ENCODE measurements at regions not wholly inside any gene's neighbourhood (a gene's known extent, or its start where the extent isn't known, plus 50 kb on each side); places are given as distances from the start of the nearest gene placed in this dataset.

DNA sequence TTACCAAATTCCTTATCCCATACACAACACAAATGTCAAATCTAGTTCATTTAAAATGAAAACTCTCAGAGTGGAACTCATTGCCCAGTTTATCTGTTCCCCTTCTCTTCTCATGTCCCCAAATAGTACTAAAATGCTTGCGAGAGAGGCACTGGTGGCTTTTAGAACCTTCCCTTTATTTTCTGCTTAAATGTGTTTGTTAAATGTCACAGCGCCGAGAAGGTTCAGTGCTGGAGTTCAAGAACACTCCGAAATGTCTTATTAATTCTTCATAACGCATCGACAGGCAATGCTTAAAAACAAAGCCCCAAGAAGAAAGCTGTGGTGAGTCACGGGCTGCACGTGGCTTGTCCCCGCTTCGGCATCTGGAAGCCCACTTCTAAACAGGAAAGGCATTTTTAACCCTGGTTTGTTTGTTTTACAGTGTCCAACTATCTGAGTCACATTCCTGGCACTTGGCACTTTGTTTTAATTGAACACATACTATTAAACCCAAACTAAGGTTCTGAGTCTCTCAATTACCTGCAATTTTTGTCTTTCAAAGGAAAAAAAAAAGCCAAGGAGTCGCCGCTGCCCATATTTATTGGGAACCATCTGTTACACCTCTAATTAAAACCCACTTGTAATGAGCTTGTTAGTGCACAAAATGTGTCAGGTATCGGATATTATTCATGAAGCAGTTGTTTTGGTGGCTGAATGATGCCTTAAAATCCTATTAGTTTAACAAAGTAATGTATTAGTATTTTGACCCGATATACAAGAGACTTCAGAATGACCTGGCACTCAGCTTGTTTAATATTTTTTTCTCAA is 49.9 kb upstream of the MGMT start:
- TF ChIP-seq CTCF (conservative IDR thresholded peaks at IDR 0.05; ENCODE audit: low read depth, low read length) (no peak), EZH2 (IDR thresholded peaks at IDR 0.05; ENCODE audit: low read length, unreplicated experiment) (no peak), EZH2phosphoT487 (IDR thresholded peaks at IDR 0.05; ENCODE audit: borderline replicate concordance, low read length) (no peak)

Data from PC-3 (cell line).